HepG2 (cell line): ENCODE measurements at regions not wholly inside any gene's neighbourhood (a gene's known extent, or its start where the extent isn't known, plus 50 kb on each side); places are given as distances from the start of the nearest gene placed in this dataset.
A peak's percentile ranks its signal among the peaks of the same experiment; 100 is the strongest.
"Not testable (repeated sequence)": the region's sequence is repeated elsewhere in the genome, so short reads cannot be mapped to it uniquely, and the experiment has no call there.

Experiments used
- ATAC-seq: fragments of 200-7000 bp; cut with Tn5 transposase; 3 replicates; pipeline ENCODE4 v1.9.1; 2020; ENCODE audit warnings: mild to moderate bottlenecking, moderate library complexity
- BruUV-seq: library from RNA; stranded (reverse); fragments of 400-500 nt; replicated peaks from 2 replicates; lab custom pipeline; 2021; lab: Mats Ljungman, UMichigan
- CTCF ChIA-PET: fragments of 300-600 bp; formaldehyde crosslinking; extraction: SDS; loops from one replicate; lab custom pipeline; 2021; ENCODE audit warnings: low total read pairs, inconsistent platforms, low intra/inter-chr PET ratio; lab: Yijun Ruan, JAX
- POLR2A ChIA-PET: fragments of 350-600 bp; sonication (Branson Sonifier 250); formaldehyde crosslinking; loops from one replicate; lab custom pipeline; 2020; ENCODE audit warnings: antibody characterized with exemption, inconsistent platforms; lab: Yijun Ruan, JAX
- DNase-seq: peaks from one replicate; pipeline ENCODE4 v3.0.0-alpha.2; 2015; ENCODE audit warnings: low spot score
- FAIRE-seq: peaks from 3 replicates; lab custom pipeline; 2011; peaks lifted over from hg19 to GRCh38; lab: Jason Lieb, UNC
- H2AFZ ChIP-seq: one replicate; pipeline ENCODE4 v1.6.1; 2011; ENCODE audit warnings: low read length, inconsistent platforms
- H3K27ac ChIP-seq: fragments of 300-600 bp; 3 replicates; pipeline ENCODE4 v1.8.0; 2011; ENCODE audit warnings: mixed run types, mild to moderate bottlenecking, mixed read lengths, low read length, inconsistent platforms; ENCODE audit not compliant: insufficient read depth; ENCODE audit errors: extremely low read length
- H3K27me3 ChIP-seq, 2 experiments: fragments of 200-600 bp in 1 of 2; 2 replicates in 1 of 2; 3 replicates in 1 of 2; pipeline versions ENCODE4 v1.6.0 to v1.8.0; 2011; ENCODE audit warnings: low read length in 2 of 2, mild to moderate bottlenecking in 2 of 2, moderate library complexity in 2 of 2, inconsistent platforms in 1 of 2; ENCODE audit not compliant: insufficient read depth in 2 of 2, control insufficient read depth in 1 of 2
- H3K36me3 ChIP-seq, 2 experiments: fragments of 200-600 bp in 1 of 2; replicated peaks in 1 of 2; 2 replicates in 1 of 2; 3 replicates in 1 of 2; pipeline versions ENCODE4 v1.5.1 to v1.8.0; 2011; ENCODE audit warnings: low read length in 2 of 2, inconsistent platforms in 1 of 2; ENCODE audit not compliant: insufficient read depth in 2 of 2, control insufficient read depth in 1 of 2
- H3K4me1 ChIP-seq: 2 replicates; pipeline ENCODE4 v1.5.1; 2012; ENCODE audit warnings: low read length, inconsistent platforms; ENCODE audit not compliant: insufficient read depth
- H3K4me2 ChIP-seq: 2 replicates; pipeline ENCODE4 v1.6.0; 2011; ENCODE audit warnings: low read depth, low read length, inconsistent platforms
- H3K4me3 ChIP-seq, 3 experiments: fragments of 200-600 bp in 1 of 3; sonication (generic), shearing (Covaris generic) in 1 of 3; replicated peaks in 1 of 3; 2 replicates each; pipeline ENCODE4 v1.5.1; 2011 to 2016; ENCODE audit warnings: low read length in 3 of 3, inconsistent platforms in 2 of 3, low read depth in 2 of 3, mild to moderate bottlenecking in 2 of 3, control low read depth in 1 of 3, mixed read lengths in 1 of 3; ENCODE audit not compliant: insufficient read depth in 1 of 3
- H3K79me2 ChIP-seq: one replicate; pipeline ENCODE4 v1.6.1; 2011; ENCODE audit warnings: low read length, inconsistent platforms; ENCODE audit not compliant: insufficient read depth
- H3K9ac ChIP-seq: 2 replicates; pipeline ENCODE4 v1.6.0; 2011; ENCODE audit warnings: mild to moderate bottlenecking, low read depth, low read length, inconsistent platforms; ENCODE audit not compliant: insufficient read depth
- H3K9me3 ChIP-seq: 2 replicates; pipeline ENCODE4 v1.5.1; 2012; ENCODE audit warnings: mild to moderate bottlenecking, low read length
- H4K20me1 ChIP-seq: 2 replicates; pipeline ENCODE4 v1.6.0; 2011; ENCODE audit warnings: inconsistent platforms, mild to moderate bottlenecking, low read length, moderate library complexity; ENCODE audit not compliant: insufficient read depth
- ARNT ChIP-seq: fragments of 450-650 bp; IDR thresholded peaks from 2 replicates; pipeline ENCODE4 v1.6.1; 2017
- NCOA1 ChIP-seq: sonication (generic); formaldehyde crosslinking; IDR thresholded peaks from 2 replicates; pipeline ENCODE4 v1.9.0; 2021; ENCODE audit warnings: missing genetic modification reagents
- PHF21A ChIP-seq: sonication (generic); formaldehyde crosslinking; IDR thresholded peaks from 2 replicates; pipeline ENCODE4 v1.5.0; 2020; ENCODE audit warnings: mild to moderate bottlenecking, missing genetic modification reagents
- TBX3 ChIP-seq: fragments of 450-650 bp; IDR thresholded peaks from 2 replicates; pipeline ENCODE4 v1.6.1; 2017; ENCODE audit warnings: antibody characterized with exemption, mild to moderate bottlenecking, inconsistent platforms, borderline replicate concordance
- TRIM24 ChIP-seq: sonication (generic); formaldehyde crosslinking; IDR thresholded peaks from 2 replicates; pipeline ENCODE4 v1.8.0; 2022; ENCODE audit warnings: mild to moderate bottlenecking, missing genetic modification reagents
- YY1 ChIP-seq: IDR thresholded peaks from 2 replicates; pipeline ENCODE4 v1.6.1; 2011; ENCODE audit warnings: low read length, low read depth, moderate library complexity, mild to moderate bottlenecking; ENCODE audit not compliant: insufficient read depth, insufficient replicate concordance
- ZNF264 ChIP-seq: sonication (generic); formaldehyde crosslinking; IDR thresholded peaks from 2 replicates; pipeline ENCODE4 v1.4.0; 2020; ENCODE audit warnings: missing genetic modification reagents
- ZNF30 ChIP-seq: sonication (generic); formaldehyde crosslinking; IDR thresholded peaks from 2 replicates; pipeline ENCODE4 v1.5.0; 2020; ENCODE audit warnings: mild to moderate bottlenecking, missing genetic modification reagents
- ZNF33A ChIP-seq: sonication (generic); formaldehyde crosslinking; IDR thresholded peaks from 2 replicates; pipeline ENCODE4 v1.5.1; 2020; ENCODE audit warnings: missing genetic modification reagents, mild to moderate bottlenecking, moderate library complexity, borderline replicate concordance
- ZNF607 ChIP-seq: sonication (generic); formaldehyde crosslinking; IDR thresholded peaks from 2 replicates; pipeline ENCODE4 v1.5.1; 2020; ENCODE audit warnings: missing genetic modification reagents, mild to moderate bottlenecking, borderline replicate concordance
- ZNF672 ChIP-seq: sonication (generic); formaldehyde crosslinking; IDR thresholded peaks from 2 replicates; pipeline ENCODE4 v1.8.1; 2022; ENCODE audit warnings: missing genetic modification reagents
- ZNF777 ChIP-seq: sonication (generic); formaldehyde crosslinking; IDR thresholded peaks from 2 replicates; pipeline ENCODE4 v1.4.0; 2020; ENCODE audit warnings: missing genetic modification reagents
- ZNF850 ChIP-seq: sonication (generic); formaldehyde crosslinking; conservative IDR thresholded peaks from 2 replicates; pipeline ENCODE4 v1.9.0; 2021; ENCODE audit warnings: mild to moderate bottlenecking, missing genetic modification reagents
- ZSCAN12 ChIP-seq: sonication (generic); formaldehyde crosslinking; IDR thresholded peaks from 2 replicates; pipeline ENCODE4 v1.9.0; 2021; ENCODE audit warnings: mild to moderate bottlenecking, missing genetic modification reagents
- WGBS: methylation state at CpG from one replicate; pipeline ENCODE4 v1.1.6; 2017; ENCODE audit warnings: low lambda C conversion rate; 5-methylcytosine and 5-hydroxymethylcytosine counted together
- in situ Hi-C: cut with HindIII; loops from 2 replicates; pipeline ENCODE4 v1.10.0; 2017; ENCODE audit warnings: low pct_unique_long_range_greater_than_20kb; ENCODE audit not compliant: extremely low pct_ligation_motif_present
- intact Hi-C: fragments of 100-400 bp; cut with micrococcal nuclease; formaldehyde crosslinking; loops from one replicate; pipeline ENCODE4 v1.10.0; 2022; ENCODE audit not compliant: unreplicated experiment

DNA sequence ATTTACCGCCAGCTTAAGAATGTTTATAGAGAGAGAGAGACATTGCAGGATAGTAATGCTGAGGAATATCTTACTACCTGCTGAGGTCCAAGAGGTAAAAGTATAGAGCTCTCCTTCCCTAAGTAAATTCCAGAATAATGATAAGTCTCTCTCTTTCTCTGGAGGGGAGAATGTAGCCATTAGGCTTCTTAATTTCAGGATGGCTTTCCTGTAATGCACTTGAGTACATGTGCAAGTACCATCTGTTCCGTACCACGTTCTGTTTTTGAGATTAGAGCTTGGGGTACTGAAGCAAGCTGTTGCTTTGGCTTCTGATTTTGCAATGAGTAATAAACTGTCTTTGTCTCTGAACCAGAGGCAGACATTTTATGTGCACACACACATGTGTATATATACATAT is 1314.0 kb downstream of the JRKL start:
- Histone ChIP-seq H3K9ac (no peak overlapping the region), H3K4me1 (no peaks in the 10 kb centered on the region), H2AFZ (no peak overlapping the region), H3K36me3 (no peaks in the 10 kb centered on the region), H4K20me1 (no peaks in the 10 kb centered on the region), H3K4me3 (no peak overlapping the region), H3K27me3 (no peaks in the 10 kb centered on the region), H3K9me3 (peaks cover 8% of the 10 kb centered on the region), H3K4me2 (no peak overlapping the region), H3K27ac (no peak overlapping the region), H3K79me2 (no peaks in the 10 kb centered on the region)
- ATAC-seq (no peak), FAIRE-seq (no peak), DNase-seq (no peak)
- no TSS peak for BruUV-seq
- CTCF ChIA-PET, result no interaction called here
- POLR2A ChIA-PET, result no interaction called here
- in situ Hi-C loops (no loop called here), intact Hi-C loops (no loop called here)
- WGBS, result 46% methylated on average over 3 of the region's 3 CpGs
- TF ChIP-seq TBX3 (no peak), TRIM24 (CRISPR knock-in tag) (no peak), NCOA1 (CRISPR knock-in tag) (no peak), ZSCAN12 (CRISPR knock-in tag) (no peak), ARNT (no peak), PHF21A (CRISPR knock-in tag) (no peak), ZNF607 (CRISPR knock-in tag) (no peak), ZNF850 (CRISPR knock-in tag) (no peak), ZNF777 (no peak), ZNF672 (CRISPR knock-in tag) (no peak), YY1 (no peak), ZNF33A (CRISPR knock-in tag) (no peak), ZNF264 (no peak), ZNF30 (CRISPR knock-in tag) (no peak)

- in situ Hi-C loops, H3K9me3 ChIP-seq: not testable (repeated sequence)
- WGBS, result 30% methylated on average over 1 of the region's 1 CpG
Observed at GRCh38 chr11:97705441-97705840, 1315.3 kb upstream of the CNTN5 start.

More at GRCh38 chr11:97705441-97705840, 1315.3 kb upstream of the CNTN5 start:
- FAIRE-seq, H3K4me2 ChIP-seq, ATAC-seq, CTCF ChIA-PET, H3K36me3 ChIP-seq, H3K4me3 ChIP-seq, H3K4me1 ChIP-seq, H2AFZ ChIP-seq, POLR2A ChIA-PET, H4K20me1 ChIP-seq, H3K9ac ChIP-seq, intact Hi-C loops, H3K79me2 ChIP-seq, H3K27ac ChIP-seq, BruUV-seq, H3K27me3 ChIP-seq: not testable (repeated sequence)
- peak; percentile 29 for DNase-seq
